NT2/D1 (cell line): ENCODE measurements at regions not wholly inside any gene's neighbourhood (a gene's known extent, or its start where the extent isn't known, plus 50 kb on each side); places are given as distances from the start of the nearest gene placed in this dataset.

Source experiments
- DNase-seq: peaks from one replicate; pipeline ENCODE4 v3.0.0-alpha.2; 2011; ENCODE audit warnings: low read depth, low spot score
- H3K27me3 ChIP-seq: 2 replicates; pipeline ENCODE4 v1.6.0; 2011; ENCODE audit warnings: mild to moderate bottlenecking; ENCODE audit not compliant: insufficient read length, insufficient read depth
- H3K36me3 ChIP-seq: 2 replicates; pipeline ENCODE4 v1.6.1; 2011; ENCODE audit warnings: mild to moderate bottlenecking, low read length, mixed read lengths; ENCODE audit not compliant: insufficient read depth, insufficient read length
- H3K4me1 ChIP-seq: 2 replicates; pipeline ENCODE4 v1.5.1; 2011; ENCODE audit not compliant: insufficient read depth, insufficient read length
- H3K4me3 ChIP-seq: 2 replicates; pipeline ENCODE4 v1.5.1; 2011; ENCODE audit warnings: low read depth; ENCODE audit not compliant: insufficient read length
- H3K9ac ChIP-seq: 2 replicates; pipeline ENCODE4 v1.6.0; 2011; ENCODE audit warnings: low read depth; ENCODE audit not compliant: insufficient read length
- H3K9me3 ChIP-seq: 2 replicates; pipeline ENCODE4 v1.5.1; 2011; ENCODE audit warnings: mild to moderate bottlenecking, low read length; ENCODE audit not compliant: insufficient read depth
- SUZ12 ChIP-seq: IDR thresholded peaks from 2 replicates; pipeline ENCODE4 v1.6.1; 2011; ENCODE audit not compliant: insufficient read length, insufficient read depth; ENCODE audit errors: extremely low read depth
- YY1 ChIP-seq: IDR thresholded peaks from 2 replicates; pipeline ENCODE4 v1.6.1; 2011; ENCODE audit not compliant: insufficient read length, insufficient read depth
- ZNF274 ChIP-seq: IDR thresholded peaks from 2 replicates; pipeline ENCODE4 v1.6.1; 2011; ENCODE audit warnings: mild to moderate bottlenecking, low read depth, low read length

DNA sequence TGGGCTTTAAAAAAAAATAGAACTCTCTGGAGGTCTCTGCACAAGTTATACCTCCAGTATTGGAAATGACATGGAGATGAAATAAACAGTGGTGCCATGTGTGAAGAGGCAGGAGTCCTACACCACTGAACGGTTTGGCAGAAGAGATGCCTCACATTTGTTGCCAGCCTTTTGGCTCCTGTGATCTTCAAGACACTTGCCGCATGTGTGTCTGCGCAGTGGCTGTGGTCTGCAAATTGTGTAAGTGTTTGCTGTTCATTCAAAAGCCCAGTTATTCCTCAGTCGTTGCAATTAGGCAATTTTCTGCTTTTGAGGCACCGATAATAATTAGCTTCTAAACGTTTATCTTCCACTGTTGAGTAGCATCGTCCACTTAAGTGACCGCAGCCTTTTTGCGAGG is 319.1 kb downstream of the BRD1 start:
- Histone ChIP-seq H3K36me3 (no peaks in the 10 kb centered on the region), H3K9me3 (no peaks in the 10 kb centered on the region; the same call in none of the 2 replicates), H3K9ac (no peak overlapping the region), H3K4me3 (no peak overlapping the region), H3K27me3 (no peaks in the 10 kb centered on the region), H3K4me1 (no peaks in the 10 kb centered on the region)
- DNase-seq: no peak
- TF ChIP-seq ZNF274 (no peak), SUZ12 (no peak), YY1 (no peak)

DNA sequence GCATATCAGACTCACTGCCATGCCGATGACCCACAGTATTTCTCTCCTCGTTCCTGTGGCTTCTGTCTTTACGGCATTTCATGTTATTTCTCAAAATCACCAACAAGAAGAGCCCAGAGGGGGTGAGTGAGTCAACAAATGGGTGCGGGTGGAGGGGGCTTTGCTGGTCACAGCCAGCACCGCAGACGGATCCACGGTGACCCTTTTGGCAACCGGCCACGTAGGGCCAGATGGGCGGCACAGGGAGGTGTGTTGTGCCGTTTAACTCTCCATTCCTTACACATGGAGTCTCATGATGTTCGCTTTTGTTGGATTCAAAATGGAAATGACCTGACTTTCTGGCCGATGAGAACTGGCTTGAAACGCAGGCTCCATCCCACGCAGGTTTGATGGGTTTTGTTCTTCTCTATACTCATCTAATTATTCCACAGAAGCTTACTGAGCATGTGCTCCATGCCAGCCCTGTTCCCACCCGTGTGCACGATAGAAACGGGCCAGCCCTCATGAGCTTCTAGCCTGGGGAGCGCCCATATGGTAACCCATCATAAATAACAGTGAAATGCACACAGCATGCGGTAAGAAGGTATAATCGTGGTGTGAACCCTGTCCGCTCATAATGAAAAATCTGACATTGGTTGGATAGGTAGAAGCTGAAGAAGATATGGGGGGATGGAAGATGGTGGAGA is 319.9 kb downstream of the BRD1 start:
- no peak for DNase-seq
- Histone ChIP-seq H3K9ac (no peak overlapping the region), H3K4me1 (no peaks in the 10 kb centered on the region), H3K9me3 (no peaks in the 10 kb centered on the region; the same call in none of the 2 replicates), H3K4me3 (no peak overlapping the region), H3K27me3 (no peaks in the 10 kb centered on the region), H3K36me3 (no peaks in the 10 kb centered on the region)
- TF ChIP-seq SUZ12 (no peak), ZNF274 (no peak), YY1 (no peak)

DNA sequence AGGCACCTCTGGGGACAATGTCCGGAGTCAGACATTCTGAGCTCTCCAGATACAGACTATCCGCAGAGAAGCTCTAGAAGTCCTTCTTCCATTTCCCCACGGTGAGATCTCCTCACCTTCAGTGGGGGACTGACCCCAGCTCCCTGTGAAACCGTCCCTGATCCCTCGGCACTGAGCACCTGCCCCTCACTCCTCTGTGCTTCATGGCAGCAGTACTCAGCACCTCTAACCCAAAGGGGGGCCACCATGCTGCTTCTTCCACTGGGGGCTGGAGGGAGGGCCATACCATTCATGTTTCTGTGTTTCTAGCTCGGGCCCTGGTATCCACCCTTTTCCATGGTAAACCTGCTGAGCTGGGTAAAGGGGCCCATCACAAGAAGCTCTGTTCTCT is 321.7 kb downstream of the BRD1 start:
- Histone ChIP-seq H3K27me3 (no peaks in the 10 kb centered on the region), H3K4me3 (no peak overlapping the region), H3K36me3 (no peaks in the 10 kb centered on the region), H3K9me3 (no peaks in the 10 kb centered on the region; the same call in 1 of the 2 replicates), H3K9ac (no peak overlapping the region), H3K4me1 (no peaks in the 10 kb centered on the region)
- TF ChIP-seq SUZ12: no peak
- no peak for TF ChIP-seq ZNF274
- no peak for TF ChIP-seq YY1
- no peak for DNase-seq

DNA sequence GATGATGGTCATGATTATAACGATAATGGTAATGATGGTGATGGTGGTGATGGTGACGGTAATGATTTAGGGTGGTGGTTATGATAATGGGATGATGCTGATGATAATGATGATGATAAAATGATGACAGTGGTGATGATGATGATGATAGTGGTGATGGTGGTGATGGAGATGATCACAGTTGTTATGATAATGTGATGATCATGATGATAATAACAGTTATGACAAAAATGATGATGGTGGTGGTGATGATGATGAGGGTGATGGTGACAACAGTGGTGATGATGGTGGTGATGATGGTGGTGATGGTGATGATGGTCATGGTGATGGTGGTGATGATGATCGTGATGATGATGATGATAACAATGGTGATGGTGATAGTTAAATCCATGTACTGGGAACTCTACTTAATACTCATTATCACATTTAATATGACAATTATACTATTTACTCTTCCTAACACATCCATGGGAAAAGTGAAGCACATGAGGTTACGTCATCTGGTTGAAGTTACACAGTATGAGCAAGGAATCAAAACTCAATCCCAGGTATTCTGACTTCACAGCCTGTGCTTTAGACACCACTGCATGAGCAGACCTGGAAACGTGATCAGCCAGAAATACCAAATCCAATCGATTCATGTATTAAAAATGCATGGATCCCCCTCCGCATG is 322.2 kb downstream of the BRD1 start:
- no peaks in the 10 kb centered on the region for H3K27me3 ChIP-seq
- DNase-seq: no peak
- no peak overlapping the region for H3K4me3 ChIP-seq
- no peaks in the 10 kb centered on the region for H3K36me3 ChIP-seq
- H3K9me3 ChIP-seq: no peaks in the 10 kb centered on the region; the same call in 1 of the 2 replicates
- no peak overlapping the region for H3K9ac ChIP-seq
- no peaks in the 10 kb centered on the region for H3K4me1 ChIP-seq
- no peak for TF ChIP-seq SUZ12
- no peak for TF ChIP-seq YY1
- TF ChIP-seq ZNF274: no peak

DNA sequence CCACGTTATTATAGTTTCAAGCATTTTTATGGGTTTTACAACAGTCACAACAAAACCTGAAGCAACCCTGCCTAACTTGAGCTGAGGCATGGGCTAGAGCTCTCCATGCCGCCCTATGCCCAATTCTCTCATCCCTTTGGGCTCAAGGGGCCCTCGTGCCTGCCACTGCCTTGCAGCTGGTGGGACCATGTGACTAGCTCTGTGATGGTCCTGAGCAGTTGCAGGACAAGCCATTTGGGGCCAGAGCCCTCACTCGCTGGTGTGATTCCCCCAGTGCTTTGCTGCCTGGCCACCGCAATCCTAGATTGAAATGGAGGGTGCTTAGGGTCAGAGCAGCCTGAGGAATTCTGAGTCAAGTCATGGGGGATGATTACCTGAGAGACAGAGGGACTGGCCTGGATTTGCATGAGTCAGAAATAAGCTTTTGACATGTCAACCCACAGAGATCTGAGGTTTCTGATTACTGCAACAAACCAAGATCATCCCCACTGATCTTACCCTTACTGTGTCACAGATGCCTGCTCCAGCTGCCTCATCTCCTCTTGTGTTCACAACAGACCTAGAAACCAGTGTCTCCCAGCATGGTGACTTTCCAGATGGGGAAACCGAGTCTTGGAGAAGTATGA is 323.7 kb downstream of the BRD1 start:
- DNase-seq: no peak
- Histone ChIP-seq H3K4me3 (no peak overlapping the region), H3K27me3 (no peaks in the 10 kb centered on the region), H3K9me3 (no peaks in the 10 kb centered on the region), H3K4me1 (no peaks in the 10 kb centered on the region), H3K9ac (no peak overlapping the region), H3K36me3 (no peaks in the 10 kb centered on the region)
- no peak for TF ChIP-seq YY1
- TF ChIP-seq ZNF274: no peak
- TF ChIP-seq SUZ12: no peak

DNA sequence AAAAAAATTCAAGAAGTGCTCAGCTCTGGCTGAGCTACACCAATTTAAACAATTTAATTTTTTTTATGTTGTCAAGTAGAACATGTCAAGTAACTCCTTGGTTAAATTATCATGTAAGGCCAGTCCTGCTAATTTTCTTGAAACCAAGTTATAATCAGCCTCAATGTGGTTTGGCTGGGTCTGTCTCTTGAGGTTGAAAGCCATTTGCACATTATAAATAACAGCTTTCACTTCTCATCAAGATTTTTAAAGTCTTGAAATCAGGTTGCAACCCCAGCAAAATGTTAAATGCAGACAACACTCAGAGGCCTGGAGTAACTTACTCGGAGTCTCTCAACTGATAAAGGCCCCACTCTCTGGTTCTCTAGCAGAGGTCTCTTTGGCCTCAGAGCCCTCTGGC is 324.4 kb downstream of the BRD1 start:
- Histone ChIP-seq H3K27me3 (no peaks in the 10 kb centered on the region), H3K9ac (no peak overlapping the region), H3K9me3 (no peaks in the 10 kb centered on the region), H3K4me1 (no peaks in the 10 kb centered on the region), H3K36me3 (no peaks in the 10 kb centered on the region), H3K4me3 (no peak overlapping the region)
- TF ChIP-seq SUZ12 (no peak), YY1 (no peak), ZNF274 (no peak)
- no peak for DNase-seq
